ENCODE measurements at regions not wholly inside any gene's neighbourhood (a gene's known extent, or its start where the extent isn't known, plus 50 kb on each side); places are given as distances from the start of the nearest gene placed in this dataset.

DNA sequence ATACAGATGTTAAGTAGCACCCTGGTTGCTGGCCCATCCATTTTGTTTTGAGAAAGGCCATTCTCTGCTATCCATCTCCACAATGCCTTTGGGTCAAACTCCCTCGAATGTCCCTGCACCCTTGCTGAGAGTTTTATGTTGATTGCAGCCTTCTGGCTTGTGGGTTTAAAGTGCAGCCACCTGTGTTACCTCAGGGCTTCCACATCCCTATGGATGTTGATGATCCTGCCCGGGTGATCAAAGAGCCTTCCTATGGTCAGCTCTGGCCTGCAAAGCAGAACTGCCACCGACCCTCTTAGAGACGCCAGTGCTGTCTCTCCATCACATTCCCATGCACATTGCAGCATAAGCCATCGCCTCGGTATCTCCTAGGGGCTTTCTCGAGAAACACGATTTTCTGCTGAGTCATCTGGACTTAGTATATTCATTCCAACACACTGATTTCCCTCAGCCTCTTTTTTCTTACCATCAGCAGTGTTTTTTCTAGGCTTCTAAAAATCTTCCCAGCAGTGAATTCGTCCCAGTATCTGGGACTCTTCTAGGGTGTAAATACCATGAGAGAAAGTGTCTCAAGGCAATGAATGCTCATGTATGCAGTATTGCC is 585.7 kb upstream of the TMEM132C start:
- no peak for DNase-seq
- no peaks in the 10 kb centered on the region for H3K27me3 Mint-ChIP-seq
- H3K9me3 Mint-ChIP-seq: no peaks in the 10 kb centered on the region
- no peak overlapping the region for H3K27ac Mint-ChIP-seq
- intact Hi-C loops (cut with micrococcal nuclease): no loop called here
- ATAC-seq (ENCODE audit: low read depth): no peak
- TF ChIP-seq, protein P1, sequence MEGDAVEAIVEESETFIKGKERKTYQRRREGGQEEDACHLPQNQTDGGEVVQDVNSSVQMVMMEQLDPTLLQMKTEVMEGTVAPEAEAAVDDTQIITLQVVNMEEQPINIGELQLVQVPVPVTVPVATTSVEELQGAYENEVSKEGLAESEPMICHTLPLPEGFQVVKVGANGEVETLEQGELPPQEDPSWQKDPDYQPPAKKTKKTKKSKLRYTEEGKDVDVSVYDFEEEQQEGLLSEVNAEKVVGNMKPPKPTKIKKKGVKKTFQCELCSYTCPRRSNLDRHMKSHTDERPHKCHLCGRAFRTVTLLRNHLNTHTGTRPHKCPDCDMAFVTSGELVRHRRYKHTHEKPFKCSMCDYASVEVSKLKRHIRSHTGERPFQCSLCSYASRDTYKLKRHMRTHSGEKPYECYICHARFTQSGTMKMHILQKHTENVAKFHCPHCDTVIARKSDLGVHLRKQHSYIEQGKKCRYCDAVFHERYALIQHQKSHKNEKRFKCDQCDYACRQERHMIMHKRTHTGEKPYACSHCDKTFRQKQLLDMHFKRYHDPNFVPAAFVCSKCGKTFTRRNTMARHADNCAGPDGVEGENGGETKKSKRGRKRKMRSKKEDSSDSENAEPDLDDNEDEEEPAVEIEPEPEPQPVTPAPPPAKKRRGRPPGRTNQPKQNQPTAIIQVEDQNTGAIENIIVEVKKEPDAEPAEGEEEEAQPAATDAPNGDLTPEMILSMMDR (IDR thresholded peaks at IDR 0.05): no peak
- CTCF ChIA-PET: no interaction called here
- H3K4me1 Mint-ChIP-seq: no peaks in the 10 kb centered on the region
- POLR2A ChIA-PET: no interaction called here
- no peaks in the 10 kb centered on the region for H3K36me3 Mint-ChIP-seq (ENCODE audit: low read depth)
- H3K4me3 Mint-ChIP-seq: no peak overlapping the region

DNA sequence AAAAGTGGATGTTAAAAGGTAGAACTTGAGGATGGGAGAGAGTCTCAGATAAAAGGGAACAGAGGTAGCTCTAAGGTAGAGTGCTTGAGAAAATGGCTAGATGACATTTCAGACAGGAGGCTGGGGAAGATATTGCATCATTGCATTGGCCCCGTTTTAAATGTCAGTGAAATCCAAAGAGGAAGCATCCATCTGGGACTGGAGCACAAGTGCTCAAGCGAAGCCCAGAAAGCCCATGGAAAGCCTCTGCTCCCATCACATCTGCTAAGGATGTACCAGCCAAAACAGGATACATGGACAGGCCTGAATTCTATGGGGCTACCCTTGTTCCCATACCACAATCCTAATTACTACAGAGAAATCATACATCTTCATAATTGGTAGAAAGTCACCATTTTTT is 581.5 kb upstream of the TMEM132C start:
- no peaks in the 10 kb centered on the region for H3K27me3 Mint-ChIP-seq
- no peaks in the 10 kb centered on the region for H3K9me3 Mint-ChIP-seq
- no peak overlapping the region for H3K4me3 Mint-ChIP-seq
- no peaks in the 10 kb centered on the region for H3K4me1 Mint-ChIP-seq
- ChIA-PET POLR2A (no interaction called here), CTCF (interaction anchor here (1.3 kb wide), 1 partner anchor 8 kb away, joined by 4 read pairs; no protein-coding TSS in a partner anchor)
- intact Hi-C loops (cut with micrococcal nuclease): no loop called here
- H3K36me3 Mint-ChIP-seq (ENCODE audit: low read depth): no peaks in the 10 kb centered on the region
- no peak overlapping the region for H3K27ac Mint-ChIP-seq
- ATAC-seq (ENCODE audit: low read depth) (no peak), DNase-seq (no peak)
- TF ChIP-seq, protein P1 (IDR thresholded peaks at IDR 0.05): no peak

DNA sequence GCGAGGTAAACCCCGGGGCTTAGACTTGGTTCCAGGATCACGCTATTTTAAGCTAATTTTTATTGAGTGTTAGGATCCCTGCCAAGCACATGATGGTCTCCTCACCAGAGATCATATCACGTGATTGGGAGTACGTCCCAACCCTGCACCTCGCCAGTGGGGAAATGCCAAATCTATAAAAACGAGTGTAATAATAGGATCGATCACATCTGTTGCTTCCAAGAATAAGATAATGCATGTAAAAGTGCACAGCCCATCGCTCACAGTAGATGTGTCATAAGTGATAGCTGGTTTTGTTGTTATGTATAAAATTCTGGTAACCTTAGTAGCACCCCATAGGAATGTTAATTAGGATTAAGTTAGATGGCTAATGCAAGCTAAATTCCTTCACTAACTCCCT is 581.0 kb upstream of the TMEM132C start:
- TF ChIP-seq, protein P1 (IDR thresholded peaks at IDR 0.05): no peak
- no peaks in the 10 kb centered on the region for H3K4me1 Mint-ChIP-seq
- DNase-seq (no peak), ATAC-seq (ENCODE audit: low read depth) (no peak)
- H3K27me3 Mint-ChIP-seq: no peaks in the 10 kb centered on the region
- H3K27ac Mint-ChIP-seq: no peak overlapping the region
- no peaks in the 10 kb centered on the region for H3K36me3 Mint-ChIP-seq (ENCODE audit: low read depth)
- H3K4me3 Mint-ChIP-seq: no peak overlapping the region
- H3K9me3 Mint-ChIP-seq: no peaks in the 10 kb centered on the region
- ChIA-PET CTCF (interaction anchor here (1.3 kb wide), 1 partner anchor 9 kb away, joined by 4 read pairs; no protein-coding TSS in a partner anchor), POLR2A (no interaction called here)
- intact Hi-C loops (cut with micrococcal nuclease): no loop called here

- ChIA-PET CTCF (no interaction called here), POLR2A (no interaction called here)
- H3K27ac Mint-ChIP-seq: no peak overlapping the region
- no peak for ATAC-seq (ENCODE audit: low read depth)
- H3K27me3 Mint-ChIP-seq: no peaks in the 10 kb centered on the region
- H3K4me1 Mint-ChIP-seq: no peaks in the 10 kb centered on the region
- no peaks in the 10 kb centered on the region for H3K36me3 Mint-ChIP-seq (ENCODE audit: low read depth)
- TF ChIP-seq, protein P1 (IDR thresholded peaks at IDR 0.05): no peak
- intact Hi-C loops (cut with micrococcal nuclease): no loop called here
- H3K9me3 Mint-ChIP-seq: no peaks in the 10 kb centered on the region
- DNase-seq: no peak
- H3K4me3 Mint-ChIP-seq: no peak overlapping the region
Measured at GRCh38 chr12:127687181-127687580, 579.8 kb upstream of the TMEM132C start.

DNA sequence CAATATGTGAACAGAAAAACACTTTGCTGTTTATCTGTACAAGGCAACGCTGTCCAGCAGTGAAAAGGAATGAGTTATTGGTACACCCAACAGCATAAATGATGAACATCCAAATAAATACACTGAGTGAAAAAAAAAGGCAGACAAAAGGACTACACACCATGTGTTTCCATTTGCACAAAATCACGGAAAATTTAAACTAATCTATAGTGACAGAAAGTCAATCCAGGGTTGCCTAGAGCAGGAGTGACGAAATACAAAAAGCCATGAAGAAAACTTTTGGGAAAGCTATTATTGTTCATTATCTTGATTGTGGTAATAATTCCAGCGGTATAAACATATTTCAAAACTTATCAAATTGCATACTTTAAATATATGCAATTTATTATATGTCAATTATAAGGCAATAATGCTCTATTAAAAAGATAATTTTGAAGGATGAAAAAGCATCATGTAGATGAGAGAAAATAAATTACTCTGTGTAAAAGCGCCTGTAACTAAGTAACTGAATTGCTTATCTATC is 578.0 kb upstream of the TMEM132C start:
- CTCF ChIA-PET: interaction anchor here (1.1 kb wide), 1 partner anchor 11 kb away, joined by 3 read pairs; no protein-coding TSS in a partner anchor
- DNase-seq: no peak

More for the DNA sequence above, 578.0 kb upstream of the TMEM132C start:
- no peaks in the 10 kb centered on the region for H3K9me3 Mint-ChIP-seq
- POLR2A ChIA-PET: no interaction called here
- no peaks in the 10 kb centered on the region for H3K4me1 Mint-ChIP-seq
- TF ChIP-seq, protein P1 (IDR thresholded peaks at IDR 0.05): no peak
- no peaks in the 10 kb centered on the region for H3K27me3 Mint-ChIP-seq
- H3K4me3 Mint-ChIP-seq: no peak overlapping the region
- intact Hi-C loops (cut with micrococcal nuclease): no loop called here
- H3K36me3 Mint-ChIP-seq (ENCODE audit: low read depth): no peaks in the 10 kb centered on the region
- ATAC-seq (ENCODE audit: low read depth): no peak
- H3K27ac Mint-ChIP-seq: no peak overlapping the region

All from activated B cell treated with CpG ODN at 0.5 μM for 24 hours (primary cell).